Activated CD4-positive, alpha-beta T cell treated with anti-CD3 and anti-CD28 coated beads, Interleukin-2, amount 10 ng/mL, durations not matched to agents 24 days and 14 days (primary cell): ENCODE measurements at regions not wholly inside any gene's neighbourhood (a gene's known extent, or its start where the extent isn't known, plus 50 kb on each side); places are given as distances from the start of the nearest gene placed in this dataset.

Source experiments
- DNase-seq: peaks from one replicate; pipeline ENCODE4 v3.0.0; 2022
- H3K27ac Mint-ChIP-seq: one replicate; pipeline ENCODE4 v1.8.0; 2022; ENCODE audit warnings: mild to moderate bottlenecking, mixed read lengths
- H3K27me3 Mint-ChIP-seq: one replicate; pipeline ENCODE4 v1.8.0; 2022; ENCODE audit warnings: mixed read lengths
- H3K36me3 Mint-ChIP-seq: one replicate; pipeline ENCODE4 v1.8.0; 2022; ENCODE audit warnings: low read depth, mild to moderate bottlenecking, mixed read lengths
- H3K4me1 Mint-ChIP-seq: one replicate; pipeline ENCODE4 v1.8.0; 2021; ENCODE audit warnings: mixed read lengths
- H3K4me3 Mint-ChIP-seq: one replicate; pipeline ENCODE4 v1.8.0; 2022; ENCODE audit warnings: mild to moderate bottlenecking, moderate library complexity, mixed read lengths
- H3K9me3 Mint-ChIP-seq: one replicate; pipeline ENCODE4 v1.8.0; 2021; ENCODE audit warnings: mixed read lengths
- intact Hi-C: fragments of 100-400 bp; cut with micrococcal nuclease; formaldehyde crosslinking; loops from one replicate; pipeline ENCODE4 v1.15.1; 2023

DNA sequence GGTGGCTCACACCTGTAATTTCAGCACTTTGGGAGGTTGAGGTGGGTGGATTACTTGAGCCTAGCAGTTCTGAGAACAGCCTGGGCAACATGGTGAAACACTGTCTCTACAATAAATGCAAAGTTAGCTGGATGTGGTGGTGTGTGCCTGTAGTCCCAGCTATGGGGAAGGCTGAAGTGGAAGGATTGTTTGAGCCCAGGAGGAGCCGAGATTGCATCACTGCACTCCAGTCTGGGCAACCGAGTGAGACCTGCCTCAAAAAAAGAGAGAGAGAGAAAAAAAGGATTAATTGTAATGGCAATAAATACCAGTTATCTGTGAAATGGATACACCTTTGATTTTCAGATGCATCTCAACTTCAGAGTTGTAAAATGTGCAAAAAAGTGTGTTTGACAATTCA lies 58.8 kb downstream of the SPRY1 start:
- Mint-ChIP-seq H3K9me3 (no peaks in the 10 kb centered on the region), H3K27me3 (no peaks in the 10 kb centered on the region), H3K36me3 (peaks cover 3% of the 10 kb centered on the region), H3K27ac (no peak overlapping the region), H3K4me1 (peaks cover 8% of the 10 kb centered on the region), H3K4me3 (no peak overlapping the region)
- intact Hi-C loops = no loop called here
- no peak for DNase-seq

DNA sequence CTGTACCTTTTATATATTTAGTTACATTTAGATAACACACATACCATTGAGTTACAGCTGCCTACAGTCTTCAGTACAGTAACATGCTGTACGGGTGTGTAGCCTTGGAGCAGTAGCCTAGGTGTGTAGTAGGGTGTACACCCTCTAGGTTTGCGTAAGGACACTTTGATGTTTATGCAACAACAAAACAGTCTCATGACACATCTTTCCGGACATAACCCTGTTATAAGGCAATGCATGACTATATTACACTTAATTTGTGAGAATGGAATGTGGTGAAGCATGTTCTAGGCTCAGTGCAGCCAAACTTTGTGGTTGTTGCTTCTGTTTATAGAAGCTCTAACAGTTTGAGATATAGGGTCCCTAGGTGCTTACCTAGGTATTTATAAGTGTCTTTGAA lies 65.4 kb downstream of the SPRY1 start:
- Mint-ChIP-seq H3K36me3 (no peaks in the 10 kb centered on the region), H3K4me1 (peaks cover 4% of the 10 kb centered on the region), H3K9me3 (no peaks in the 10 kb centered on the region), H3K27ac (no peak overlapping the region), H3K4me3 (no peak overlapping the region), H3K27me3 (peaks cover 4% of the 10 kb centered on the region)
- DNase-seq = no peak
- intact Hi-C loops = no loop called here

DNA sequence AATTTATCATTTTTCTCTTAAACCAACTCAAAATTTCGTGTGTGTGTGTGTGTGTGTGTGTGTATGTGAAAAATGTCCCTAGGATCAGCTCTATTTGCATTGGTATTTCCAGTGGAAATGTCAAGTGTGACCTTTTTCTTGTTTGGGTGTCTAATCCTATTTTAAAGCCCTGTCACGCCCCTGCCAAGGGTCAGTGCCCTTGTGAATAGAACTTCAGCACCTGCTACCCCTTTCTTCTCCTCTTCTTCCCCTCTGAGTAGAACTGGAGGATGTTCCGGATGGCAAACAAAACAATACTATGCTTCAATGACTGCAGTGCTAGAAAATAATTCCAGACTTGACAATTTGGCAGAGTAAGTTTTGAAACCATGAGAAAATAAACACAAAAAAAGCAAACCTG lies 67.3 kb downstream of the SPRY1 start:
- H3K36me3 Mint-ChIP-seq = no peaks in the 10 kb centered on the region
- DNase-seq = no peak
- H3K4me1 Mint-ChIP-seq = peaks cover 4% of the 10 kb centered on the region
- intact Hi-C loops = no loop called here
- peaks cover 3% of the 10 kb centered on the region for H3K9me3 Mint-ChIP-seq
- H3K4me3 Mint-ChIP-seq = no peak overlapping the region
- H3K27ac Mint-ChIP-seq = no peak overlapping the region
- H3K27me3 Mint-ChIP-seq = peaks cover 4% of the 10 kb centered on the region

DNA sequence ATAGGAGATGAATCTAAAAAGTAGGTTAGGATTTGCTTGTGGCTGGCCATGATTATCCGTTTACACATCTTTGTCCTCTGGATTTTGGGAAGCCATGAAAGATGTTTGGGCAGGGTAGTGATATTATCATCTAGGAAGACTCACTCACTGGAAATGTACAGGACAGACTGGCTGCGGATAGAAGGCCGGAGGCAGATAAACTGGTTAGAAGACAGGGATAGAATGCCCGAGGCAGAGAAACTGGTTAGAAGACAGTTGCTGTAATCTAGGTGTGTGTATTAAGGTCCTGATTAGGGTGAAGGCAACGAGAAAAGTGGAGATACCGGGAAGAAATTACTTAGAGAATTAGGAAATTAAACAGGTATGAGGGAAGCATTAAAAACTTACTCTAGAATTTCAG lies 68.8 kb downstream of the SPRY1 start:
- Mint-ChIP-seq H3K36me3 (no peaks in the 10 kb centered on the region), H3K4me3 (no peak overlapping the region), H3K27ac (no peak overlapping the region), H3K4me1 (peaks cover 9% of the 10 kb centered on the region), H3K27me3 (peaks cover 4% of the 10 kb centered on the region), H3K9me3 (peaks cover 3% of the 10 kb centered on the region)
- intact Hi-C loops = no loop called here
- DNase-seq = no peak

DNA sequence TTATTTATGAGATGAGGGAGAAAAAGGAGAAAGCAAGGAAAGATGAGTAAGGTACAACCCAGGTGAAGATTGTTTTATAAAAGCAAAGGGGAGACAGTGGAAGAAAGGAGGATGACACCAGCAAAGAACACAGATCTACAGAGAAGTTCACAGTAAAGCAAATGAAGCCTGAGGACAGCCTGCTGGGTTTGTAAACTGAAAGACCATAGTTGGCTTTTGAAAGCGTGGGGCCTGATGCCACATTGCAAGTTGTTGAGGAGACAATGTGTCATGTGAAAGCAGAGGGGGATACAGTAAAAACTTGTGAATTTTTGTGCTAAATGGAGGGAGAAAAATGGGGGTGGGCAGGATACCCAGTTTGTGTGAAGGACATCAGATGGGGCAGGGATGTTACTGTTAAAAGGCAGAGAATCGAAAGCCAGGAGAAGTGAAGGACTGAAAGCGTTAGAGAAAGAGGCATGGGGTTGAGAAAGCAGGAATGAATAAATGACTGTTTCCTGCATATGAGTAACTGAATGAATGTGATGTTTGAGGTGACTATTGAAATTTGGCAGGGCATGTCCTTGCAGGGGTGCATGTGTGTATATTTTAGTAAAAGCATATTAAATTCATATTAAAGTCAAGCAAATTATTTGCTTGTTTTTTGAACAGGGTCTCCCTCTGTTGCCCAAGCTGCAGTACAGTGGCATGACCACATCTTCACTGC lies 69.6 kb downstream of the SPRY1 start:
- intact Hi-C loops = no loop called here
- no peak overlapping the region for H3K4me3 Mint-ChIP-seq
- H3K9me3 Mint-ChIP-seq = peaks cover 3% of the 10 kb centered on the region
- no peak overlapping the region for H3K27ac Mint-ChIP-seq
- peaks cover 9% of the 10 kb centered on the region for H3K4me1 Mint-ChIP-seq
- H3K27me3 Mint-ChIP-seq = peaks cover 5% of the 10 kb centered on the region
- no peak for DNase-seq
- no peaks in the 10 kb centered on the region for H3K36me3 Mint-ChIP-seq

DNA sequence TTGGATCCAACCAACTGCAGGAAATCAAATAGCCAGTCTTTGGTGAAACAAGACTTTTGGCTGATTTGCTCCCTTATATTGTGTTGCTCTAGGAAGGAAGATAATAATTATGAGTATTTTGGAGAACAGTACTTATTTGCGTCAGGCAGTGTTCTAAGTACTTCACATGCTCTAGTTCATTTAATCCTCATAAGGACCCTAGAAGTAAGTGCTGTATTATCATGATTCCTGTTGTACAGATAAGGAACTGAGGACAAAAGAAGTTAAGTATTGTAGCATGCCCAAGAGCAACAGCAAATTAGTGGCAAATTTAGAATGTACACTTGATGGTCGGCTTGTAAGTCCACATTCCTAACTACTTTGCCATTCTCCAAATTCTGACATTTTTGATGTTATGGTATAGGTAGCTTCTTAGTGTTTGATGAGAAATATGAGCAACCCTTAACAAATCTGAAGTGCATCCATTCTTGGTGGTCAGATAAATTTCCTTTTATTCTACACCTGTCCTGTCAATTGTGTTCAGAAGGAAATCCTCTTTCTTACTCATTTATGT lies 72.0 kb downstream of the SPRY1 start:
- no peak overlapping the region for H3K27ac Mint-ChIP-seq
- H3K27me3 Mint-ChIP-seq = peaks cover 4% of the 10 kb centered on the region
- H3K9me3 Mint-ChIP-seq = peaks cover 3% of the 10 kb centered on the region
- no peak for DNase-seq
- H3K36me3 Mint-ChIP-seq = no peaks in the 10 kb centered on the region
- no peak overlapping the region for H3K4me3 Mint-ChIP-seq
- peaks cover 9% of the 10 kb centered on the region for H3K4me1 Mint-ChIP-seq
- intact Hi-C loops = no loop called here

DNA sequence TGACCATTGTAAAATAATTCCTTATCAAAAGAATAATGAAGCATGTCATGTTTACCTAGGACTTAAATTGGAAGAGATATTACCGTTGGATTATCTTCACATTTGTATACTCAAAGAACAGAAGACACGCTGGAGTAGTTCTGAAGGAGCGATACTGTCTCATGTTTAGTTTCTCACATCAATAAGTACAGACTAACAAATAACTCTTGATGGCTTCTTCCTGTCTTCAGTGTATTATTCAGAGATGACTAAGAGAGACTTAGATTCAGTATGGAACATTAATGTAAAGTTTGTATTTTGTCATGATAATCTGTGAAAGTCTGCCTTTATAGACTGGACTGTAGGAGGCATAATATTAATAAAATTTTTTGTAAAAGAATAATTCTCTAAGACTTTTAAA lies 72.7 kb downstream of the SPRY1 start:
- no peaks in the 10 kb centered on the region for H3K36me3 Mint-ChIP-seq
- no peak overlapping the region for H3K27ac Mint-ChIP-seq
- intact Hi-C loops = no loop called here
- DNase-seq = no peak
- H3K27me3 Mint-ChIP-seq = peaks cover 3% of the 10 kb centered on the region
- H3K4me1 Mint-ChIP-seq = peaks cover 9% of the 10 kb centered on the region
- peaks cover 8% of the 10 kb centered on the region for H3K9me3 Mint-ChIP-seq
- H3K4me3 Mint-ChIP-seq = no peak overlapping the region

DNA sequence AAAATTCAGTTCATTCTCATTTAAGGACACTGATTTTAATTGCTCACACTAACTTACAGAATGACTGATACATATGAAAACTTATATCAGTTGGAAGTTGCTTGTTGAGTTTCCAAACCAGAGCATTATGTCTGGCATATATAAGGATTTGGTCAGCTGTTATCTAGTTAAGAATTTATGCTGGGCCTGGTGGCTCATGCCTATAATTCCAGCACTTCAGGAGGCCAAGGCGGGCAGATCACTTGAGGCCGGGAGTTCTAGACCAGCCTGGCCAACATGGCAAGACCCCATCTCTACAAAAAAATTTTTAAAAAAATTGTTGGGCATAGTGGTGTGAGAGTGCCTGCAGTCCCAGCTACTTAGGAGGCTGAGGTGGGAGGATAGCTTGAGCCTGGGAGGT lies 73.1 kb downstream of the SPRY1 start:
- intact Hi-C loops = no loop called here
- Mint-ChIP-seq H3K4me3 (no peak overlapping the region), H3K4me1 (peaks cover 10% of the 10 kb centered on the region), H3K36me3 (no peaks in the 10 kb centered on the region), H3K9me3 (peaks cover 8% of the 10 kb centered on the region), H3K27ac (no peak overlapping the region), H3K27me3 (peaks cover 3% of the 10 kb centered on the region)
- no peak for DNase-seq

DNA sequence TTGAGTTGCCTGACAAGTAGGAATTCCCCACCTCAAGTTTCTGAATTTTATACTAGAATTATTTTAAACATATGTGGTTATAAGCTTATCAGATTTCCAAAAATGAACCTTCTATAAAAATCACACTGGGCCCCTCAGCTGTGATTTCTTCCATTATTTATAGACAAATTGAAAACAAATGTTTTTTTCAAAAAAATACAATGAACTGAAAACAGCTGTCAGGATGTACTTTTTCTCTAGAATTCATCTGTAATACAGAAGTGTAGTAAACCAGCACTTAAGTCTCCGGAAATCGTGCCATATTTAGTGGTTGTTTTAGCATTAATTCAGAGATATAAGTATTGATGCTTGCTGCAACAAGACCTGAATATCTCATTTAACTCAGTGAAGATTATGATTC lies 74.0 kb downstream of the SPRY1 start:
- Mint-ChIP-seq H3K27me3 (peaks cover 3% of the 10 kb centered on the region), H3K4me3 (no peak overlapping the region), H3K9me3 (peaks cover 8% of the 10 kb centered on the region), H3K36me3 (no peaks in the 10 kb centered on the region), H3K27ac (no peak overlapping the region), H3K4me1 (peaks cover 11% of the 10 kb centered on the region)
- intact Hi-C loops = no loop called here
- no peak for DNase-seq

DNA sequence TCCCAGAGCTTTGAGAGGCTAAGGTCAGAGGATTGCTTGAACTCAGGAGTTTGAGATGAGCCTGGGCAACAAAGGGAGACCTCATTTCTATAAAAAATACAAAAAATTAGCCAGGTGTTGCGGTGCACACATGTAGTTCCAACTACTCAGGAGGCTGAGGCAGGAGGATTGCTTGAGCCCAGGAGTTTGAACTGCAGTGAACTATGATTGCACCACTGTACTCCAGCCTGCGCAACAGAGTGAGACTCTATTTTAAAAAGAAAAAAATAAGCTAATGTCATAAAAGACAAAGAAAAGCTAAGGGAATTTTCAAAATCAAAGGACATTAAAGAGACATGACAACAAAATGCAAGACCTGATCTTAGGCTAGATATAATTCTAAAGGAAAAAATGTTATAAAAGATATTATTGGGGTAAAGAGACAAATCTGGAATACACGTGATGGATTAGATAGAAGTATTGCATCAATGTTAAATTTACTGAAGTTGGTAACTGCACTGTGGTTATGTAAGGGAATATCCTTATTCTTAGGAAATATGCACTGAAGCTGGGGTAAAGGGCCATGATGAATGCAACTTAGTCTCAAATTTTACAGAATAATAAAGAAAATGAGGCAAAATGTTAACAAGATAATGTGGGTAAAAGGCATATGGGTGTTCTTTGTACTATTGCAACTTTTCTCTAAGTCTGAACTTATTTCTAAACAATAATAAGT lies 75.2 kb downstream of the SPRY1 start:
- no peak for DNase-seq
- Mint-ChIP-seq H3K27ac (no peak overlapping the region), H3K4me1 (peaks cover 13% of the 10 kb centered on the region), H3K27me3 (peaks cover 3% of the 10 kb centered on the region), H3K9me3 (peaks cover 11% of the 10 kb centered on the region), H3K36me3 (no peaks in the 10 kb centered on the region), H3K4me3 (no peak overlapping the region)
- intact Hi-C loops = no loop called here

DNA sequence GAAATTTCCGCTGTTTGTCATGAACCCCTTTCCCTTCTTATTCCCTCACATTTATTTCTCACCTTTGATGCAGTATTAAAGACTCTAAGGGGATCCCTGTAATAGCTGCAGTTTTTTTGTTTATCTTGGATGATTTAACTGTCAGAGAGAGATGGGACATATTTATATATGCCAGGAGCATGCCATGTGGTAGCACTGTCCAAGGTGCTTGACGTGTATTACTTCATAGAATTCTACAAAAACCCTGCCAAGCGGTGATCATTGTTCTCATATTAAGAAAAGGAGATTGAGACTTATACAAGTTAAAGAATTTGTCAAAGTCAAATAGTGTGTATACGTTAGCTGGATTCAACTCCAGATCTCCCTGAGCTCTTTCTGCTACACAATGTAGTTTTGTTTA lies 78.2 kb downstream of the SPRY1 start:
- H3K36me3 Mint-ChIP-seq = no peaks in the 10 kb centered on the region

DNA sequence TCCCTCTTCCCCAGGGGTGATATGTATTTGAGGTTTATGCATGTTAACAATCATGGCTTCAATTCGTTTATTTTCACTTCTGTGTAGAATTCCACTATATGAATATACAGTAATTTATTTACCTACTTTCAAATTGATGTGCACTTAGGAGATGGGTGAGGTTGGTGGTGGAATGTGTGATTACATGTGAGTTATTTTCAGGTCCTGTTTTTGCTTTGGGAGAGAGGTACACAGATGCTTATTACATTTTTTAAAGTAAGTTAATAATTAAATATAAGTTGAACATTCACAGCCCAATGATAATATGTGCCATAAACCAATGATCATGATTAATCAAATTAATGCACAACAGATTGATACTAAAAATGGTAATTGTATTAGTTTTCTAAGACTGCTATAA lies 79.5 kb downstream of the SPRY1 start:
- H3K4me1 Mint-ChIP-seq = peaks cover 39% of the 10 kb centered on the region
- DNase-seq = no peak
- no peak overlapping the region for H3K27ac Mint-ChIP-seq
- H3K27me3 Mint-ChIP-seq = peaks cover 2% of the 10 kb centered on the region
- H3K9me3 Mint-ChIP-seq = peaks cover 10% of the 10 kb centered on the region
- no peak overlapping the region for H3K4me3 Mint-ChIP-seq
- no peaks in the 10 kb centered on the region for H3K36me3 Mint-ChIP-seq
- intact Hi-C loops = loop anchor here (2.0 kb wide), 1 partner anchor 63 kb away; no protein-coding TSS in a partner anchor

More for the DNA sequence above, 78.2 kb downstream of the SPRY1 start:
- H3K4me1 Mint-ChIP-seq = peaks cover 34% of the 10 kb centered on the region
- no peak overlapping the region for H3K27ac Mint-ChIP-seq
- intact Hi-C loops = no loop called here
- peaks cover 8% of the 10 kb centered on the region for H3K9me3 Mint-ChIP-seq
- no peak overlapping the region for H3K4me3 Mint-ChIP-seq
- H3K27me3 Mint-ChIP-seq = peaks cover 3% of the 10 kb centered on the region
- DNase-seq = no peak

DNA sequence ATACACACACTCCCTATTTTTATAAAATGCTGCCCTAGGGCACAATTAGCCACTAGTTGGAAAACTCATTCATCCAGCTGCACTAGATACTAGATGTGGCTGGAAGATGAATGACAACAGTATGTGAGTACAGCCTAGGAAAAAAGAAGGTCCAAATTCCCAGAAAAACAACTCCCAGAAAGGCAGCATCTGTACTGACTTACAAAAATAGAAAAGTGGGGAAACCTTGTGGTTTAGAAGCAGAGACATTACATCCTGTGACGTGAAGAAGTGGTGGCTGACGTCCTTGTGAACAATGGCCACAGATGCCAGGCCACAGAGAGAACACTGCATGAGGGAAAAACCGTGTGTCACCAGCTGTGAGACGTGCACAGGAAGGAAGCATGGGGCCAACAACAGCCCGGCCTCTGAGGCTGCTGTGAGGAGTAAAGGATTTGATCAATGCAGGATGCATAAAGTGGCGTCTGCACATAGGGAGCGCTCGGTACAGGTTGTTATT lies 81.2 kb downstream of the SPRY1 start:
- H3K4me1 Mint-ChIP-seq = peaks cover 45% of the 10 kb centered on the region
- H3K36me3 Mint-ChIP-seq = no peaks in the 10 kb centered on the region
- peak overlapping the region; percentile 68 for H3K27ac Mint-ChIP-seq
- H3K9me3 Mint-ChIP-seq = peaks cover 11% of the 10 kb centered on the region
- no peaks in the 10 kb centered on the region for H3K27me3 Mint-ChIP-seq
- peak overlapping the region; percentile 27 for H3K4me3 Mint-ChIP-seq
- DNase-seq = peak; percentile 91
- intact Hi-C loops = loop anchor here (1.0 to 2.0 kb wide), 2 partner anchors 33 to 65 kb away; no protein-coding TSS in a partner anchor

DNA sequence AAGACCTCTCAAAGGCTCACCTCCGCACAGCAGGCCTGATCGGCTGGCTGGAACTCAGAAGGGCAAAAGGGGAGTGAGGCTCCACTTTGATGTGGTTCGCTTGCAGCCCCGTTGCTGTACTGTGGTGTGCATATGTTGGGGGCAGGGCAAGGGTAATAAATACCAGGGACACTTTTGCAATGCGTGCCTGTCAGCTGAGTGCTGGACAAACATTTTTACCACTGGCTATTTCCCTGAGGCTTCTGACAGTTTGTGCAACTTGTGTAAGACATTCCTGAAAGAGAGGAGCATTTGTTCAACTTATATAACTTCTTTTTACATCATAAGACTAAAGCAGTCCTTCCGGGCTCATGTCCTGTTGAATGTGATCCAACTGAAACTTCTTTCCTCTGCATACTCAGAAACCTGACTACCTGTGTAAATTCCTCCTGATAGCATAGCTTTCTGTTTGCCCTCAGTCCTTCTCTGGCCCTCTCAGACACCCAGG lies 82.3 kb downstream of the SPRY1 start:
- peak; percentile 61 for DNase-seq
- intact Hi-C loops = loop anchor here (1.0 kb wide), 1 partner anchor 35 kb away; no protein-coding TSS in a partner anchor
- Mint-ChIP-seq H3K9me3 (peaks cover 9% of the 10 kb centered on the region), H3K4me1 (peaks cover 45% of the 10 kb centered on the region), H3K27ac (peak overlapping the region; percentile 65), H3K4me3 (peak overlapping the region; percentile 50), H3K36me3 (no peaks in the 10 kb centered on the region), H3K27me3 (no peaks in the 10 kb centered on the region)
